GM21381 (cell line): ENCODE measurements at regions not wholly inside any gene's neighbourhood (a gene's known extent, or its start where the extent isn't known, plus 50 kb on each side); places are given as distances from the start of the nearest gene placed in this dataset.
A peak's percentile ranks its signal among the peaks of the same experiment; 100 is the strongest.
"Not testable (repeated sequence)": the region's sequence is repeated elsewhere in the genome, so short reads cannot be mapped to it uniquely, and the experiment has no call there.

Experiments used
- ATAC-seq: cut with Tn5 transposase; IDR thresholded peaks from one replicate; pipeline ENCODE4 v1.9.1; 2021; ENCODE audit warnings: mild to moderate bottlenecking, moderate library complexity; ENCODE audit not compliant: unreplicated experiment

- ATAC-seq, result no peak
These were observed 71.1 kb downstream of the TRAM1L1 start for GRCh38 chr4:117014236-117014635.

GRCh38 chr4:117010671-117011070, 74.7 kb downstream of the TRAM1L1 start:
- no peak for ATAC-seq

- ATAC-seq, result no peak
These were observed 84.3 kb downstream of the TRAM1L1 start for GRCh38 chr4:117001077-117001476.

GRCh38 chr4:116982656-116983055, 102.7 kb downstream of the TRAM1L1 start:
- no peak for ATAC-seq

GRCh38 chr4:116980436-116980835, 104.9 kb downstream of the TRAM1L1 start:
- ATAC-seq, result not testable (repeated sequence)

GRCh38 chr4:116959045-116959444, 126.3 kb downstream of the TRAM1L1 start:
- no peak for ATAC-seq

GRCh38 chr4:116953947-116954346, 131.4 kb downstream of the TRAM1L1 start:
- no peak for ATAC-seq

DNA sequence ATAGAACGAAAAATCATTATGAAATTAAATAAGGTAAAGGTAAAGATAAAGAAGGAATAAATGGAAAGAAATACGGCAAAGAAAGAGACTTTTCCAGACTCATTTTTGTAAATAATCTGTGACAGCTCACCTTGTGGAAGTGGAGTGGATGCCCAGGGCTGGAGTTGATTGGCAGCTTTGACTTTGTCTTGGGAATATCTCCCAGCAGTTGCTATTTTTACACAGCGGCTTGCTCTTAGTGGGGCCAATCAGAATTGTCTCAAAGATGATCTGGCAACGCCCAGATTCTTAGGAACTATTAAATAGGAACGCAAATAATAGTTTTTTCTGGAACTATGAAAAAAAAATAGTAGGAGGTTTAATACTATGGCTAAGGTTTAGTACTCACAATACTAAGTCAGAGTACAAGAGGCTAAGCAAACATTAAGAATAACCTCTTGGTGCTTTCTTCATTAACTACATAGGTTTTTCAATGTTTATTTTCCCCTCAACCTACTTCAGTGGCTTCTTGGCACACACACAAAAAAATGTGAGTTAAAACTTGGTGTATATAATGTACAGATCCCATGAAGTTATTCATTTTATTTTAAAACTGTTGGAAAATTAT, 132.7 kb downstream of the TRAM1L1 start:
- no peak for ATAC-seq

DNA sequence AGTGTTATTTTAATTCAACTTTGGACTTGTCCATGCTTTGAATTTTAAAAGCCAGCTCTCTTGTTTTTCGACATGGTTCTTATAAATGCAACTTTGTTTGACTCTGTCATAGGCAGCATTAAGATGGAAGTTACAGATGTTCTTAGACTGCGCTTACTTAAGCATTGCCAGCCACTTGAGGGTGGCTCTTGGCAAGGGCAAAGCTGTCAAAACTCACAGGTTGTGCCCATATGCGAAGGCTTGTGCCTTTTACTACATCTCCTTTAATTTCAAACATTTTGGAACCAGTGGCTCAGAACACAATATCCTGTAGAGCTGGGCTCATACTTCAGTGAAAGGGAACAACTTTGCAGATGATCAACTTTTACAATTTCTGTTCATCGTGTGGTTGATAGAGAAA, 135.5 kb downstream of the TRAM1L1 start:
- no peak for ATAC-seq

GRCh38 chr4:116942315-116942714, 143.1 kb downstream of the TRAM1L1 start:
- ATAC-seq, result no peak

DNA sequence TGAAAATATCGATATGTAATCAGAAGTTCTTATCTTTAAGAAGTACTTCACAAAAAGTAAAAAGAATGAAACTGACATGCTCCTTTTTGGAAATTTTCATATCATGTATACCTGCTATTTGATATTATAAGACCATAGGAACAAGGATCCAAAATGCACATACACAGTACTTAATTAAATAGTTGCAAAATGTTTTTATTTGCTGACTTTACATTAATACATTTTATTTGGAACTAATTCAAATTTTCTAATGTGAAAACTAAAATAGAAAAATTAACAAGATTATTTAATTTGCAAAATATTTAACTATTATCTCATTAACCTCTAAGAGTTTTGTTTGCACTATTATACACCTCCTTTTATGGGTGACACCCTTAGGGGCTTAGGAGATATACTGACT, 155.0 kb downstream of the TRAM1L1 start:
- ATAC-seq, result no peak

DNA sequence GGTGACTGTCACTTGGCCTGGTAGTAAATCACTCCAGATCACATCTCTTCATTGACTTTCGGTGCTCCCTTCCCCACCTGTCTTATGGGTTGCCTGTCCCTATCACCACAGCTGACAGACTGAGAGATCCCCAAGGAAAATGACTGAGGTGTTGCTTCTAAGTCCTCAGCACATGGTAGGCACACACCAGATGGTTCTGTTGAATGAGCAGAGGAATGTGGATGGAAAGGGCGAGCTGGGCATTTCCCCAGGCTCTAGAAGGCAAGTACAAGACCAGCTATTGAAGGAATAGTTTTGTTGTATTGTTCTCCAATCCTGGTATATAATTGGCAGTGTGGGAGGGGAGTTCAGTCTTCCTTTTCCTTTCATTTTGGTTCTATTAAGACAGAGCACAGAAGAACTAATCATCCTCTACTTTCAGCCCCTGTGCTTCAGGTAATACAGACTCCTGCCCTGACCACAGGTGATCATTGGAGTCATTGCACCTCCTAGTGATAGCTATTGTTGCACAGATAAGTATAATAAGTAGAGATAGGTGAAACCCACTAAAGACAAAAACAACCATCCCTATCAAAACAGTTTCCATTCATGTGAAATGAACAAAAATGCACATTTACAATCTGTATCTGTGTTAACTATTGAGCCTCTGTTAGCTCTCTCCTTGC, 158.6 kb downstream of the TRAM1L1 start:
- no peak for ATAC-seq

GRCh38 chr4:116925900-116926457, 159.4 kb downstream of the TRAM1L1 start:
- ATAC-seq, result no peak

DNA sequence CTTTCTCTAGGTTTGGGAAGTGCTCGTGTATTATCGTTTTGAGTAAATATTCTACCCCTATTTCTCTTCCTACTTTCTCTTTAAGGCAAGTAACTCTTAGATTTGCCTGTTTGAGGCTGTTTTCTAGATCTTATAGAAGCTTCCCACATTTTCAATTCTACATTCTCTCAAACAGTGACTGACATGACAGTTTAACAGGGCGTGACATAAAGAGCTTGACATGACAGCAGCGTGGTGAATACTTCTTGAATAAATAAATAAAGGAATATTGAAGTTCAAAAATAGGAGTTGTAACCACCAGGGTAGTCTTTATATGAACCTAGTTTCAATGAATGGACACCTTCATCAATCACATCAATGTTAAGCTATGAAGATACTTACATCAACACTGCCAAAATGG, 162.0 kb downstream of the TRAM1L1 start:
- no peak for ATAC-seq

GRCh38 chr4:116913451-116913850, 171.9 kb downstream of the TRAM1L1 start:
- ATAC-seq, result no peak

GRCh38 chr4:116906758-116907157, 178.6 kb downstream of the TRAM1L1 start:
- ATAC-seq, result no peak

- no peak for ATAC-seq
These were observed 185.8 kb downstream of the TRAM1L1 start for GRCh38 chr4:116899561-116899960.

GRCh38 chr4:116885579-116885978, 199.8 kb downstream of the TRAM1L1 start:
- ATAC-seq, result no peak

DNA sequence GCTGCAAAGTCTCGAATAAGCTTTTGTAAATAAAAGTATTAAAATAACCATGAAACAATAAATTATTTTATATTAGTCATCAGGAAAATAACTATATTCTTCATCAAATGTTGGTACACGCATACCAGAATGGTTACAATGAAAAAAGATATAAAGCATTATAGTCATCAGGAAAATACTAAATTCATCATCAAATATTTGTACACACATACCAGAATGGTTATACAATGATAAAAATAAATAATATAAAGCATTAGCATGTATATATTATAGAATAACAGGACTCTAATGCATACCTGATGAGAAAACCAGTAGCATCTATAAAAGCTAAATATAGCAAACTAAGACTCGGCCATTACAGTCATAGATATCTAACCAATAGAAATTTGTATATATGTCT, 202.9 kb downstream of the TRAM1L1 start:
- no peak for ATAC-seq

- peak; percentile 83 for ATAC-seq
These were observed 204.3 kb downstream of the TRAM1L1 start for GRCh38 chr4:116881077-116881476.

GRCh38 chr4:116880625-116881024, 204.8 kb downstream of the TRAM1L1 start:
- peak; percentile 50 for ATAC-seq

DNA sequence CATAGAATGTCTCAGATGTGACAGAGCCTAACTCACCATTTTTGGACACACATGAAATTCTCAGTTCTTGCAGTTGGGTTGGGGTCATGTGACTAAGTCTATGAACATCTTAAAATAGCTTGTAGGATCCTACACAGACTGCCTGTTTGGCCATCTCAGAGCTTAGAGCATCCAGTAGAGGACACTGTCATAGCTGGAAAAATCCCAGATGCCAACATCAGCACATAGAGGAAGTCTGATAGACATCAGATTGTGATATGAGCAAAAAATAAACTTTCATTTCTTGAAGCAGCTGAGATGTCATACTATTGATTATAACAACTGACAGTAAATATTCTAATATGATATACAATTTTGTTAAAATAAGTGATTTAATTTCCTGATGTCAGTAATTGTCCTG, 207.1 kb downstream of the TRAM1L1 start:
- no peak for ATAC-seq

- ATAC-seq, result no peak
These were observed 208.3 kb downstream of the TRAM1L1 start for GRCh38 chr4:116877069-116877468.
